Spleen (tissue), 11 donors: ENCODE measurements at regions not wholly inside any gene's neighbourhood (a gene's known extent, or its start where the extent isn't known, plus 50 kb on each side); places are given as distances from the start of the nearest gene placed in this dataset.

ENCODE experiments used
- DNase-seq: peaks from one replicate; pipeline ENCODE4 v3.0.0-alpha.2; 2020
- H3K27ac ChIP-seq, 8 donors: fragments of 200-600 bp; sonication (generic) in 7 of 8; 1 replicate in 4 of 8; 2 replicates in 4 of 8; pipeline versions ENCODE4 v1.5.0 to v1.8.0; 2016 to 2021; ENCODE audit warnings: inconsistent platforms in 4 of 8, mild to moderate bottlenecking in 4 of 8, moderate library complexity in 1 of 8
- H3K27me3 ChIP-seq, 7 donors: fragments of 200-600 bp; sonication (generic) in 6 of 7; replicated peaks in 1 of 7; 1 replicate in 4 of 7; 2 replicates in 3 of 7; pipeline versions ENCODE4 v1.5.0 to v1.8.0; 2016 to 2021; ENCODE audit warnings: inconsistent platforms in 3 of 7, mild to moderate bottlenecking in 1 of 7
- H3K36me3 ChIP-seq, 6 donors: fragments of 200-600 bp; sonication (generic) in 5 of 6; 1 replicate in 4 of 6; 2 replicates in 2 of 6; pipeline versions ENCODE4 v1.5.0 to v1.8.0; 2016 to 2021; ENCODE audit warnings: inconsistent platforms in 2 of 6
- H3K4me1 ChIP-seq, 6 donors: fragments of 200-600 bp; sonication (generic) in 5 of 6; 1 replicate in 3 of 6; 2 replicates in 3 of 6; pipeline versions ENCODE4 v1.5.0 to v1.8.0; 2016 to 2021; ENCODE audit warnings: inconsistent platforms in 3 of 6
- H3K4me3 ChIP-seq, 8 donors: fragments of 200-600 bp; sonication (generic) in 7 of 8; 1 replicate in 4 of 8; 2 replicates in 4 of 8; pipeline versions ENCODE4 v1.5.0 to v1.8.0; 2016 to 2021; ENCODE audit warnings: inconsistent platforms in 4 of 8, mild to moderate bottlenecking in 4 of 8, moderate library complexity in 2 of 8
- H3K9me3 ChIP-seq, 8 donors: fragments of 200-600 bp; sonication (generic) in 7 of 8; 1 replicate in 4 of 8; 2 replicates in 4 of 8; pipeline versions ENCODE4 v1.5.0 to v1.8.0; 2016 to 2021; ENCODE audit warnings: inconsistent platforms in 4 of 8
- CTCF ChIP-seq, 11 experiments: fragments of 200-600 bp in 7 of 11; fragments of 450-650 bp in 4 of 11; sonication (generic) in 4 of 11; IDR thresholded peaks in 8 of 11; conservative IDR thresholded peaks in 3 of 11; 1 replicate in 7 of 11; 2 replicates in 4 of 11; pipeline versions ENCODE4 v1.4.0 to v1.8.0; 2016 to 2021; ENCODE audit warnings: antibody characterized with exemption in 11 of 11, inconsistent platforms in 4 of 11, mild to moderate bottlenecking in 1 of 11
- POLR2A ChIP-seq, 3 donors: fragments of 450-650 bp; IDR thresholded peaks; one replicate each; pipeline ENCODE4 v1.5.1; 2017; ENCODE audit warnings: antibody characterized with exemption in 3 of 3, mild to moderate bottlenecking in 1 of 3
- POLR2AphosphoS5 ChIP-seq, 3 donors: sonication (generic); formaldehyde crosslinking; IDR thresholded peaks; one replicate each; pipeline ENCODE4 v1.5.1; 2017; ENCODE audit warnings: antibody characterized with exemption in 3 of 3
- WGBS, 5 donors: extraction: QIAGEN DNeasy Blood & Tissue Kit in 3 of 5; methylation state at CpG; one replicate each; pipeline versions ENCODE4 v1.1.5 to v1.1.7; 2013 to 2018; 5-methylcytosine and 5-hydroxymethylcytosine counted together
- intact Hi-C: fragments of 100-400 bp; cut with DNase I; formaldehyde crosslinking; loops from one replicate; pipeline ENCODE4 v1.15.0; 2023; ENCODE audit warnings: low total_unique reads
- donor health status: healthy with polysubstance abuse.
- donor health status: DM: no; HTN: no; CAD: no; lungs with moderate emphysema.
- donor health status: DM: no; HTN: no; CAD: no.
- donor health status: Bipolar disorder and iron deficiency.
- donor health status: healthy.
- donor health status: DM: no; HTN: no; CAD: no.
- donor health status: DM: yes; HTN: yes; CAD: no.

- no peaks in the 10 kb centered on the region for H3K36me3 ChIP-seq
- peak; percentile 40 for DNase-seq
- intact Hi-C loops = no loop called here
- peaks cover 0 to 40% (median 21%) of the 10 kb centered on the region in 6 donors for H3K4me1 ChIP-seq
- no peaks in the 10 kb centered on the region for H3K9me3 ChIP-seq
- H3K27ac ChIP-seq = peak overlapping the region in 4 of 8 donors; percentile 73 to 86 (median 78)
- TF ChIP-seq POLR2A (IDR thresholded peaks at IDR 0.05) = no peak
- no peak for TF ChIP-seq CTCF (IDR thresholded peaks at IDR 0.05 in 8 of 11, conservative IDR thresholded peaks at IDR 0.05 in 3 of 11)
- TF ChIP-seq POLR2AphosphoS5 (IDR thresholded peaks at IDR 0.05) = no peak
- 92 to 98% (median 93%) methylated on average over 6 of the region's 6 CpGs for WGBS, 5 donors
- peaks cover 0 to 18% (median 0%) of the 10 kb centered on the region in 7 donors for H3K27me3 ChIP-seq
- H3K4me3 ChIP-seq = no peak overlapping the region
These were observed 243.1 kb downstream of the DLL1 start for GRCh38 chr6:170047823-170048222.

- 34 to 54% (median 43%) methylated on average over 18 of the region's 18 CpGs for WGBS, 5 donors
- intact Hi-C loops = no loop called here
- Histone ChIP-seq H3K9me3 (no peaks in the 10 kb centered on the region), H3K4me3 (no peak overlapping the region), H3K4me1 (peaks cover 0 to 40% (median 21%) of the 10 kb centered on the region in 6 donors), H3K36me3 (no peaks in the 10 kb centered on the region), H3K27me3 (peaks cover 0 to 18% (median 0%) of the 10 kb centered on the region in 7 donors), H3K27ac (peak overlapping the region in 3 of 8 donors; percentile 73 to 86 (median 82))
- peak; percentile 57 for DNase-seq
- TF ChIP-seq POLR2AphosphoS5 (IDR thresholded peaks at IDR 0.05) (no peak), CTCF (IDR thresholded peaks at IDR 0.05 in 8 of 11, conservative IDR thresholded peaks at IDR 0.05 in 3 of 11) (no peak), POLR2A (IDR thresholded peaks at IDR 0.05) (no peak)
These were observed 243.9 kb downstream of the DLL1 start for GRCh38 chr6:170046791-170047626.

- Histone ChIP-seq H3K9me3 (peaks cover 0 to 2% (median 0%) of the 10 kb centered on the region in 8 donors), H3K27me3 (peaks cover 0 to 18% (median 0%) of the 10 kb centered on the region in 7 donors), H3K4me1 (peaks cover 0 to 40% (median 21%) of the 10 kb centered on the region in 6 donors), H3K36me3 (no peaks in the 10 kb centered on the region), H3K4me3 (no peak overlapping the region), H3K27ac (peak overlapping the region in 4 of 8 donors; percentile 11 to 86 (median 78))
- DNase-seq = peak; percentile 51
- whole genome bisulfite sequencing, 5 donors = 76 to 87% (median 82%) methylated on average over 29 to 33 of the region's 33 CpGs
- intact Hi-C loops = no loop called here
- TF ChIP-seq CTCF (IDR thresholded peaks at IDR 0.05 in 8 of 11, conservative IDR thresholded peaks at IDR 0.05 in 3 of 11) (no peak), POLR2AphosphoS5 (IDR thresholded peaks at IDR 0.05) (no peak), POLR2A (IDR thresholded peaks at IDR 0.05) (no peak)
These were observed 244.8 kb downstream of the DLL1 start for GRCh38 chr6:170045981-170046667.

DNA sequence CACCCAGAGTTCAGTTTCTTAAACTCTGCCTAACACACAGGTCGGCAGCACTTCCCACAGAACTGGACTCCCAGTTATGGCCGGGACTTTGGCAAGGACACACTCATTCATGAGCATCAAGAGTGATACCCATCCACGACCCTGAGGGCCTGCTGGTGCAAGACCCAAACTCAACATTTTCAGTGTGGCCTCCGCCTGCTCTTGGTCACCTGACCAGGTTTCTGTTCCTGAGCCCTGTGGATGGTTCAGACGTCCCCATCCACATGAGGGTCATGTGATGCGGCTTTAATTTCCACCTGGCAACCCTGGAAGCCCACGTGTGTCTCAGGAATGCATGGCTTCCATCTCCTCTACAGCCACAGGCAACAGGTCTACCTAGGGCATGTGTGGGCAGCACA, 245.3 kb downstream of the DLL1 start:
- intact Hi-C loops = no loop called here
- H3K27ac ChIP-seq = no peak overlapping the region
- no peaks in the 10 kb centered on the region for H3K36me3 ChIP-seq
- no peak for TF ChIP-seq POLR2A (IDR thresholded peaks at IDR 0.05)
- no peak for TF ChIP-seq POLR2AphosphoS5 (IDR thresholded peaks at IDR 0.05)
- no peak for TF ChIP-seq CTCF (IDR thresholded peaks at IDR 0.05 in 8 of 11, conservative IDR thresholded peaks at IDR 0.05 in 3 of 11)
- peaks cover 0 to 18% (median 0%) of the 10 kb centered on the region in 7 donors for H3K27me3 ChIP-seq
- peak; percentile 65 for DNase-seq
- H3K9me3 ChIP-seq = peaks cover 0 to 2% (median 0%) of the 10 kb centered on the region in 8 donors
- WGBS, 5 donors = 82 to 91% (median 83%) methylated on average over 4 to 7 of the region's 7 CpGs
- peaks cover 0 to 40% (median 21%) of the 10 kb centered on the region in 6 donors for H3K4me1 ChIP-seq
- no peak overlapping the region for H3K4me3 ChIP-seq
